NK-92 (cell line): ENCODE measurements at regions not wholly inside any gene's neighbourhood (a gene's known extent, or its start where the extent isn't known, plus 50 kb on each side); places are given as distances from the start of the nearest gene placed in this dataset.

Experiments used
- DNase-seq: peaks from one replicate; lab custom pipeline; 2025; ENCODE audit not compliant: unreplicated experiment; lab: John Stamatoyannopoulos, UW

- DNase-seq: no peak
These were observed 136.7 kb upstream of the GMDS start for GRCh38 chr6:2381872-2382661.

- DNase-seq: no peak
These were observed 133.7 kb upstream of the GMDS start for GRCh38 chr6:2378891-2379652.

DNA sequence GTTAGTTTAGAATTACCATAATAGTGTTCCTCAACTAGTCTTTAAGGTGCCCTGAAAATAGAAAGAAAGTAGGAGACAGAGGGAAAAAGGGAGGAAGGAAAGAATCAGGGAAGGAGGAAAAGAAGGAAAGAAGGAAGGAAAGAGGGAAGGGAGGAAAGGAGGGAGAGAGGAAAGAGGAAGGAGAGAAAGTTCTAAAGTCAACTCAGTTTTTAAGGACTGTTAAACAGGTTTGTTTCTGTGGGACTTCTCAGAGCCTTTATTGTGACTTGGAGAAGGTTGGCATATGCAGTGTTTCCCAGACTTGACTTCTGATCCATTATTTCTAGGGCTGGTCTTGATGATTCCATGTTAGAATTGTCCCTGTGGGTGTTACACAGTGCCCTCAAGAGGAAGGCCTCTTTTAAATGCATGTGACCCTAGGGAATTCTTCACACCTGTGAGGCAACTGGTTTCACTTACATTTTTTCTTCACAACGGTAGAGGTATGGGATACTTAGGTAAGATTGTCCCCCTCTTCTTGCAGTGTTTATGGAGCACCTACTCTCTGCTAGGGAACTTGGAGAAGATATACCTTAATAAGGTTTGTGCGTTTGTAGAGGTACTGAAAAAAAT, 132.7 kb upstream of the GMDS start:
- no peak for DNase-seq

DNA sequence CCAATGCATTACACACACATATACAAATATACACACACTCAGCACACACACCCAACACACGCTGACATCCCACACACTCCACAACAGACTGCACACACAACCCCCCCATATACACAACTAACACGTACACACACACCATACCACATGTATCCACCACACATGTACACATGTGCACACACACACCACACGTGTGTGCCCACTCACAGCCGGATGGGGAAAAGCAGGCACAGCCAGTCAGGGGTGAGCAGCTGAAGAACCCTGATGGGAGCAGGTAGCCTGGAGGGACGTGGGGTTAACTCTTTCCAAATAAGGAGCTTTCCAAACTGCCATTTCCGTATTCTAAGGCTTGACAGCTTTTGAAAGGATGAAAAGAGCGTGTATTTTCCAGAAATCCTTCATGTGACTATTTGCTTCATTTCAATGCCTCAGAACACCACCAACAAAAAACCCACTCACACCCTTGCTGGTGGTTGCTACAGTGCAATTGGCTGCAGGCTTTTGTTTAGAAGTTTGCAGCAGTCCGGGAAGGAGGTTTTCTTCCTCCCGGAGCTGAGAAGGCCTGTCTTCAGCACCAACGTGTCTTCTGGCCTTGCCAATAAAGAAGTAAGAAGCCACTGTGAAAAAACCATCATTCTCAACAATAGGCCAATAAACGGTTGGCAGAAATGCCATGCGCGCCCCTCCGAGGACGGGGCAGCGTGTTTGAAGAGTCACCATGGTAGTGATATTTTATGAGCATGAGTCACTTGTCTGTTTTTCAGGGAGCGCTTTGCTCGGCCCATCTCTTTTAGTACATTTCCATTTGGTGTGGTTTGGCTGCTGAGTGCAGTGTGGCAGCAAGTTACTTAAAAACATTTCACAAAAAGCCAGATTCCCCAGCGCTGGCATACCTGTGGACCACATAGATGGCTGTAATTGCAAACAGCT, 131.3 kb upstream of the GMDS start:
- no peak for DNase-seq

DNA sequence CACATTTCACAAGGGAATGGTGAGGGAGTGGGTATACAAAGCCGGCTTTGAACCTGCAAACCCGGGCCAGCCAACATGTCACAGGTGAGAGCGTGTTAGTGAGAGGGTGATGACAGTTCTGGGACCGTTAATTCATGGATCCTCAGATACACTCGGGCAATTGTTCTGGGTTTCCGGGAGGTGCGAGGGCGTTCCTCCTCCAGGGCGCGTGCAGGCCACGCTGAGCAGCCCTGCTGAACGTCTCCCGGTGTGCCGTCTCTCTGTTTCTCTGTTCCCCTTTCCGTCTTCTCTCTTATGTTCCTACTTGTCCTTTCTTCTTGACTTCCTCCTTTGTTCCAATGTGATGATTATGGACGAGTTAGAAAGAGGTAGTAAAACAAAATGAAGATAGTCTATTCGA, 130.0 kb upstream of the GMDS start:
- no peak for DNase-seq

GRCh38 chr6:2369606-2370005, 124.2 kb upstream of the GMDS start:
- DNase-seq: no peak

- DNase-seq: no peak
These were observed 117.8 kb upstream of the GMDS start for GRCh38 chr6:2363211-2363610.

GRCh38 chr6:2361195-2361594, 115.8 kb upstream of the GMDS start:
- no peak for DNase-seq

DNA sequence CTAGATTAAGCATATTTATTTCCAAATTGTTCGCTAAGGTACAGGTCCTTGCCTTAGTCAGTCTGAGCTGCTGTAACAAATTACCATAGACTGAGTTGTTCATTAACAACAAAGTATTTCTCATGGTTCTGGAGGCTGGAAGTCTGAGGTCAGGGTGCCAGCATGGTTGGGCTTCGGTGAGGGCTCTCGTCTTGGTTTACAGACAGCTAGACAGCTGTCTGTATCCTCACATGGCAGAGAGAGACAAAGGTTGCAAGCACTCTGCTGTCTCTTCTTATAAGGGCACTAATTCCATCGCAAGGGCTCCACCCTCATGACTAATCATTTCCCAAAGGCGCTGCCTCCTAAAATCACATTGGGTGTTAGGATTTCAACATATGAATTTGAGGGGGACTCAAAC, 115.3 kb upstream of the GMDS start:
- no peak for DNase-seq

DNA sequence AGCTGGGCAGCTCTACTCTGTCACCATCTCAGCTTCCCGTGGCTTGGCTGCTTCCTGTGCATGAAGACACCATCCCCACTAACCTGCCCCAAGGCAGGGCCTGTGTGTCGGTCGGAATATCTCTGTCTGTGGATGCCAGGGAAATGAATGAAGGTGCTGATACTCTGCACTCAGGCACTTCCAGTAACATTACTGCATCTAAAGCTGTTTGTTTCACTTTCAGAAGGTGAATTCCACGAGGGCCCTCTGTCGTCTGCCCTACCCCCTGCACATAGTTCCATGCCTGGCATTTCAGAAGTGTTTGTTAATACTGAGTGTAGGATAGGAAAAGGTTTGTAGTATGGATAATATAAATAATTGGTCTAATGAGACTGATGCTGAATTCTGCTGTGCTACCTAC, 114.7 kb upstream of the GMDS start:
- DNase-seq: no peak

- no peak for DNase-seq
These were observed 109.7 kb upstream of the GMDS start for GRCh38 chr6:2355150-2355549.

- no peak for DNase-seq
These were observed 108.7 kb upstream of the GMDS start for GRCh38 chr6:2354138-2354491.

DNA sequence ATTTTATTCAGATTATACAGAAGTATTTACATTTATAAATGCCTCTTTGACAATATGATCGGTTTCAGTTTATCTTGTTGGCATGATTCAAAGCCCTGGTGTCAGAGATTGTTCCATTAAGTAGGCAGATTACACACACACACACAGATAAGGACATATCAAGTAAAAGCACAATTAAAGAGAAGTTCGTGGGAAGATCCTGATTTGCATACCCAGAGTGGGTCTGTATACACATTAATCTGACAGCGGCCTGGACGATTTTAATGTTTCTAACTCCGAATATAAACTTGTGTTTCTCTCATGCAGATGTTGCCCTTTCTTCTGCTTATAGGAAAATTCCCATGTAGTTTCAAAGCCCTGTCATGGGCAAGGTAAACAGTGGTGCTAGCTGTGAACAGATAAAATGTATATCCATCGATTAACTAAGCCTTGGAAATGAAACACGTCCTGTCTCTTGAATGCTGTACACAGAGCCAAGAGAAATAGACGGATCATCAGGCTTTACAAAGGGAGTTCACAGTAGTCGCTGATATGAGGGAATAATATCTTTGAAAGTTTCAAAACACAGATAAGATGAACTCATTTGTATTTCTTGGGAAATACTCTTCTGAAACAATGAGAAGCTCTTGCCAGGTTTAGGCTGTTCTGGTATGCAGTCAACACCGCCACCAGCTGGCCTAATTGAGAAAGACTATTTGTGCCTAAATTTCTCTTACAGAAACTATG, 108.2 kb upstream of the GMDS start:
- DNase-seq: no peak

GRCh38 chr6:2351807-2352431, 106.5 kb upstream of the GMDS start:
- no peak for DNase-seq

GRCh38 chr6:2351090-2351489, 105.7 kb upstream of the GMDS start:
- no peak for DNase-seq

DNA sequence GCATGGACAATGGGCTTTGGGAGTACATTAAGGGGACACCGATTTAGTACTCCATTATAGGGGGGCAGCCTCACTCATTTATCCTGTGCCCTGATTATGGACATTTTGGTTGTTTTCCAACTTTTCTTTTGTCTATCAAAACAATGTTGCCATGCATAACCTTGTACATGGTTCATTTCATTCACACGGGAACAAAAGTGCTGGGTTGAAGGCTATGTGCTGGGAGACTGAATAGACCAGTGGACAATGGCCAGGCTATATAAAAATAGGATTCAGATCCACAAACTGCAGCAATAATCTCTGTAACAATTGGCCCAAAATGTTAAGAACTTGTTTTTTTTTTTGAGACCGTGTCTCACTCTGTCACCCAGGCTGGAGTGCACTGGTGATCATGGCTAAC, 100.7 kb upstream of the GMDS start:
- DNase-seq: no peak

DNA sequence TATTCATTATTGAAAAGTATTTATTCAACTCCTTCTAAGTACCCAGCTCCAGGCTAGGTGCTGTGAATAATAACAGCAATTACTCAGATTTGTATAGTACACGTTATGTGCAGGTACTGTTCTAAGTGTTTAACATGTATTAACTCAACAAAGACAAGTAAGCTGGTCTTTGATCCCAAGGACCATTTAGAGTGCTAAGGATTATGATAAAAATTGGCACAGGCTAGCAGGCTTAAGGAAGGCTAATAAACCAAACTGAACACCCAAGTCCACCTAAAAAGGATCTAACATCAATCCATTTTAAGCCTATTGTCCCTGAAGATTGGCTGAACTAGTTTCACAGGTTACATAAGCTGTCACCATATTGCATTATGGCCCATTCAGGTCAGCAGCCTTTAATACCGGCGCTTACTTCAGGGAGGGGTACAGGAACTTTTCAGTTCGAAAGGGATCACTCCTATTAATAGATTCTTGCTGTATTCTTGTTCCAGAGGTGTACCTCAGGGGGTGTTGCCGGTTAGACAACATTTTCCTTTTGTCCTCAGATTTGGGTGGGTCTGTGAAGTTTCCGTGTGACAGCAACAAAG, 99.0 kb upstream of the GMDS start:
- no peak for DNase-seq

DNA sequence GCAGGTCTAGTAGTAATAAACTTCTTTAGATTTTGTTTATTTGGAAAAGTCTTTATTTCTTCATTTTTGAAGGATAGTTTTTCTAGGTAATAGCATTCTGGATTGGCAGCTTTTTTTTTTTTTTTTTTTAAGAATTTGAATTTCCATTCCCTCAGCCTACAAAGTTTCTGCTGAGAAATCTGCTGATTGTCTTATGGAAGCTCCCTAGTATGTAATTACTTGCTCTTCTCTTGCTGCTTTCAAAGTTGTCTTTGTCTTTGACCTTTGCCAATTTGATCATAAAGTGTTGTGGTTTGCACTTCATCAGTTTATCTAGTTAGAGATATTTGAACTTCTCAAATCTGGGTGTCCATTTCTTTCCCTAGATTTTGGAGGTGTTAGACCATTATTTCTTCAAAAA, 82.2 kb upstream of the GMDS start:
- DNase-seq: no peak

DNA sequence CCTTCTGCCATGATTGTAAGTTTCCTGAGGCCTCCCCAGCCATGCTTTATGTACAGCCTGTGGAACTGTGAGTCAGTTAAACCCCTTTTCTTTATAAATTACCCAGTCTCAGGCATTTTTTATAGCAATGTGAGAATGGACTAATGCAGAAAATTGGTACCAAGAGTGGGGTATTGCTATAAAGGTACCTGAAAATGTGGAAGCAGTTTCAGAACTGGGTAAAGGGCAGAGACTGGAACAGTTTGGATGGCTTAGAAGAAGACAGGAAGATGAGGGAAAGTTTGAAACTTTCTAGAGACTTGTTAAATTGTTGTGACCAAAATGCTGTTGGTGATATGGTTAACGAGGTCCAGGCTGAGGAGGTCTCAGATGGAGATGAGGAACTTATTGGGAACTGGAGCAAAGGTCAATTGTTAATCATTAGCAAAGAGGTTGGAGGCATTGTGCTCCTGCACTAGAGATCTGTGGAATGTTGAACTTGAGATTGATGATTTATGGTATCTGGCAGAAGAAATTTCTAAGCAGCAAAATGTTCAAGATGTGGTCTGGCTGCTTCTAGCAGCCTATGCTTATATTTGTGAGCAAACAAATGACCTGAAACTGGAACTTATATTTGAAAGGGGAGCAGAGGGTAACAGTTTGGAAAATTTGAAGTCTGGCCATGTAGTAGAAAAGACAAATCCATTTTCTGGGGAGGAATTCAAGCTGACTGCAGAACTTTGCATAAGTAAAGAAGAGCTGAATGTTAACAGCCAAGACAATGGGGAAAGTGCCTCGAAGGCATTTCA, 79.0 kb upstream of the GMDS start:
- no peak for DNase-seq
